ENCODE measurements at regions not wholly inside any gene's neighbourhood (a gene's known extent, or its start where the extent isn't known, plus 50 kb on each side); places are given as distances from the start of the nearest gene placed in this dataset.

- no TSS peak for BruUV-seq (replicated peaks)
- Histone ChIP-seq H3K9ac (replicated peaks; ENCODE audit: extremely low read depth, insufficient read depth, low read length) (no peak overlapping the region), H3K9me1 (replicated peaks; ENCODE audit: control insufficient read depth, extremely low read depth, insufficient read depth, low read length) (no peaks in the 10 kb centered on the region), H3K4me3 (replicated peaks in 1 of 3; ENCODE audit: insufficient read depth in 1 of 3, low read depth in 1 of 3, low read length in 3 of 3) (no peak overlapping the region), H3K27me3 (ENCODE audit: control insufficient read depth in 2 of 2, insufficient read depth in 2 of 2, low read length in 2 of 2) (no peaks in the 10 kb centered on the region), H3K4me2 (ENCODE audit: insufficient read depth, low read length) (no peak overlapping the region), H3K79me2 (ENCODE audit: control insufficient read depth, insufficient read depth, low read length) (no peaks in the 10 kb centered on the region), H3K27ac (ENCODE audit: insufficient read depth, low read depth, low read length) (no peak overlapping the region), H3K4me1 (ENCODE audit: control insufficient read depth, extremely low read depth, insufficient read depth, low read length) (no peaks in the 10 kb centered on the region), H3K9me3 (replicated peaks; ENCODE audit: control insufficient read depth, insufficient read depth, low read length) (no peaks in the 10 kb centered on the region), H2AFZ (ENCODE audit: low read depth, low read length) (no peak overlapping the region), H3K36me3 (ENCODE audit: control insufficient read depth in 2 of 2, extremely low read depth in 1 of 2, insufficient read depth in 2 of 2, low read length in 2 of 2) (no peaks in the 10 kb centered on the region), H4K20me1 (replicated peaks; ENCODE audit: control insufficient read depth, extremely low read depth, insufficient read depth, low read length) (no peaks in the 10 kb centered on the region)
- intact Hi-C loops (cut with micrococcal nuclease) (no loop called here), dilution Hi-C loops (cut with MboI; ENCODE audit: extremely low pct_ligation_motif_present, low sequenced_read_pairs) (no loop called here)
- DNase-seq (ENCODE audit: low read depth, low spot score) (no peak), FAIRE-seq (no peak)
- no peak for TF ChIP-seq POLR2A (IDR thresholded peaks at IDR 0.05; ENCODE audit: low read depth, low read length)
- ChIA-PET CTCF (no interaction called here), POLR2A (no interaction called here)
These were observed 928.0 kb upstream of the ZNF722 start for GRCh38 chr7:63070696-63071095.

DNA sequence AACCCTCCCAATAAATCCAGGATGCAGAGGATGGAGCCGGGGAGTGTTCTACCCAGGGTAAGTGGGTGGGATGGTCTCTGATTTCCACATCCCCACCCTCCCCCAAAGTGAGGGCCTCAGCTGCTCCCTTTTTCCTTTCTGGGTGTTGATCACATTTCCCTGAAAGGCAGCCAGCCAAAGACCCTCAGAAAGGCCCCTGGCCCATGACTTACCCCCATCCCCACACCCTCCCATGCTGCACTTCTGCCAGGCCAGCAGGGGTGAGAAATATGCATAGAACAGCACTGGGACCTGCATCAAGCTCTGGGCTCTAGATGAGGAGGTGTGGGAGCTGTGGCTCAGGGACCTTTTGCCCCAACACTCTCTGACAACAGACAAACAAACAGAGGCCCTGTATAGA is 927.3 kb upstream of the ZNF722 start:
- intact Hi-C loops (cut with micrococcal nuclease): no loop called here
- no peak overlapping the region for H2AFZ ChIP-seq (ENCODE audit: low read depth, low read length)
- no peak overlapping the region for H3K9ac ChIP-seq (replicated peaks; ENCODE audit: extremely low read depth, insufficient read depth, low read length)
- ChIA-PET CTCF (no interaction called here), POLR2A (no interaction called here)
- DNase-seq (ENCODE audit: low read depth, low spot score) (no peak), FAIRE-seq (no peak)
- no peak overlapping the region for H3K4me2 ChIP-seq (ENCODE audit: insufficient read depth, low read length)
- no peaks in the 10 kb centered on the region for H3K9me1 ChIP-seq (replicated peaks; ENCODE audit: control insufficient read depth, extremely low read depth, insufficient read depth, low read length)
- no peaks in the 10 kb centered on the region for H3K36me3 ChIP-seq (ENCODE audit: control insufficient read depth in 2 of 2, extremely low read depth in 1 of 2, insufficient read depth in 2 of 2, low read length in 2 of 2)
- no peaks in the 10 kb centered on the region for H3K27me3 ChIP-seq (ENCODE audit: control insufficient read depth in 2 of 2, insufficient read depth in 2 of 2, low read length in 2 of 2)
- no peak overlapping the region for H3K4me3 ChIP-seq (replicated peaks in 1 of 3; ENCODE audit: insufficient read depth in 1 of 3, low read depth in 1 of 3, low read length in 3 of 3)
- no peak for TF ChIP-seq CTCF (IDR thresholded peaks at IDR 0.05; ENCODE audit: extremely low read depth in 1 of 2, insufficient read depth in 1 of 2, low read depth in 1 of 2, low read length in 2 of 2)
- TF ChIP-seq MYC (IDR thresholded peaks at IDR 0.05; ENCODE audit: low read depth, low read length): no peak
- no peak for TF ChIP-seq EZH2 (IDR thresholded peaks at IDR 0.05; ENCODE audit: borderline replicate concordance, low read depth, low read length, severe bottlenecking)
- TF ChIP-seq, protein P1, sequence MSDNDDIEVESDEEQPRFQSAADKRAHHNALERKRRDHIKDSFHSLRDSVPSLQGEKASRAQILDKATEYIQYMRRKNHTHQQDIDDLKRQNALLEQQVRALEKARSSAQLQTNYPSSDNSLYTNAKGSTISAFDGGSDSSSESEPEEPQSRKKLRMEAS (IDR thresholded peaks at IDR 0.05; ENCODE audit: insufficient read depth, insufficient read length): no peak
- TF ChIP-seq POLR2AphosphoS5 (IDR thresholded peaks at IDR 0.05; ENCODE audit: insufficient read depth, low read depth, low read length): no peak
- no peak for TF ChIP-seq POLR2A (IDR thresholded peaks at IDR 0.05; ENCODE audit: low read depth, low read length)
- no peak for TF ChIP-seq FOS (IDR thresholded peaks at IDR 0.05; ENCODE audit: borderline replicate concordance, insufficient read depth, low read length)
- no peak for TF ChIP-seq JUN (IDR thresholded peaks at IDR 0.05; ENCODE audit: borderline replicate concordance, insufficient read depth, insufficient read length, low read depth)
- no peak for TF ChIP-seq GATA2 (IDR thresholded peaks at IDR 0.05; ENCODE audit: insufficient read depth, insufficient read length, low read depth, low read length)
- H3K9me3 ChIP-seq (replicated peaks; ENCODE audit: control insufficient read depth, insufficient read depth, low read length): no peaks in the 10 kb centered on the region
- dilution Hi-C loops (cut with MboI; ENCODE audit: extremely low pct_ligation_motif_present, low sequenced_read_pairs): no loop called here
- H3K79me2 ChIP-seq (ENCODE audit: control insufficient read depth, insufficient read depth, low read length): no peaks in the 10 kb centered on the region
- no peak overlapping the region for H3K27ac ChIP-seq (ENCODE audit: insufficient read depth, low read depth, low read length)
- no peaks in the 10 kb centered on the region for H4K20me1 ChIP-seq (replicated peaks; ENCODE audit: control insufficient read depth, extremely low read depth, insufficient read depth, low read length)
- no TSS peak for BruUV-seq (replicated peaks)
- H3K4me1 ChIP-seq (ENCODE audit: control insufficient read depth, extremely low read depth, insufficient read depth, low read length): no peaks in the 10 kb centered on the region

All from endothelial cell of umbilical vein (primary cell).